NCI-H128 (cell line): ENCODE measurements at regions not wholly inside any gene's neighbourhood (a gene's known extent, or its start where the extent isn't known, plus 50 kb on each side); places are given as distances from the start of the nearest gene placed in this dataset.

ENCODE experiments used
- DNase-seq: peaks from one replicate; lab custom pipeline; 2025; ENCODE audit not compliant: unreplicated experiment; lab: John Stamatoyannopoulos, UW

DNA sequence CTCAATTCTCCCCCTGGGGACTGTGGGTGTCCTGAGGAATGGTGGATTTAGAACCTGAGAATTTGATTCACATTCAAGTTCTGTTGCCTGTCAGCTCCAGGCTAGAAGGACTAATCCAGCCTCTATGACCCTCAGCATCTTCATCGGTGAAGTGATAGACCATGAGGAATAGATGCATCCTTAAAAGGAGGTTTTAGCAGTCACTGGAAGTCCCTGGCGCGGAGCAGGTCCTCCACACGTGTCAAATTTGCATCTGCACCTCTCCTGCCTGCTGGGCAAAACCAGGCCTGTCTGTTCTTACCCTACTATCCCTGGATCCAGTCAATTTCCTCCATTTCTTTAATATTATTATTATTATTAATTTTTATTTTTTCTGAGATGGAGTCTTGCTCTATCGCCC lies 808.4 kb downstream of the TBC1D22A start:
- no peak for DNase-seq

- no peak for DNase-seq
Measured at GRCh38 chr22:47570300-47570685, 807.8 kb downstream of the TBC1D22A start.

- DNase-seq: no peak
Measured at GRCh38 chr22:47569389-47570299, 807.2 kb downstream of the TBC1D22A start.

GRCh38 chr22:47568700-47569099 lies 806.2 kb downstream of the TBC1D22A start:
- no peak for DNase-seq

GRCh38 chr22:47567126-47568090 lies 805.0 kb downstream of the TBC1D22A start:
- DNase-seq: no peak

DNA sequence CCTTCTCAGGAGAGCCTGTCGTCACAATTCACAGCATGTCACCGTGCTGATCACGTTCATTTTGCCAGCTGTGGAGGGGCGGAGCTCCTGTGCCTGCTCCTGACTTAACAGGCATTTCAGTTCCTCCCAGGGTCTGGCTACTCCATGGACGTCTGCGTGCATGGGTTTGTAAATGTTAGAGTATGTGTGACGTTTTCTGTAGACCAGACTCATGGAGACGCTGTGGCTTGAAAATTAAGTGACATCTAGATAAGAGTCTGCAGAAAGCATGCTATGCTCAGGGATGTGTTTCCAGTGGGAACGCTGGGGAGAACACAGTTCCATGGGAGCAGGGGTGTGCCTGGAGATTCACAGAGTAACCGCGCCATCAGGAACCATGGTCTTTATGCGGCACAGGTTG lies 804.0 kb downstream of the TBC1D22A start:
- DNase-seq: no peak

- DNase-seq: no peak
Measured at GRCh38 chr22:47565607-47566006, 803.2 kb downstream of the TBC1D22A start.

GRCh38 chr22:47564651-47565434 lies 802.4 kb downstream of the TBC1D22A start:
- DNase-seq: no peak

- DNase-seq: no peak
Measured at GRCh38 chr22:47564158-47564450, 801.7 kb downstream of the TBC1D22A start.

DNA sequence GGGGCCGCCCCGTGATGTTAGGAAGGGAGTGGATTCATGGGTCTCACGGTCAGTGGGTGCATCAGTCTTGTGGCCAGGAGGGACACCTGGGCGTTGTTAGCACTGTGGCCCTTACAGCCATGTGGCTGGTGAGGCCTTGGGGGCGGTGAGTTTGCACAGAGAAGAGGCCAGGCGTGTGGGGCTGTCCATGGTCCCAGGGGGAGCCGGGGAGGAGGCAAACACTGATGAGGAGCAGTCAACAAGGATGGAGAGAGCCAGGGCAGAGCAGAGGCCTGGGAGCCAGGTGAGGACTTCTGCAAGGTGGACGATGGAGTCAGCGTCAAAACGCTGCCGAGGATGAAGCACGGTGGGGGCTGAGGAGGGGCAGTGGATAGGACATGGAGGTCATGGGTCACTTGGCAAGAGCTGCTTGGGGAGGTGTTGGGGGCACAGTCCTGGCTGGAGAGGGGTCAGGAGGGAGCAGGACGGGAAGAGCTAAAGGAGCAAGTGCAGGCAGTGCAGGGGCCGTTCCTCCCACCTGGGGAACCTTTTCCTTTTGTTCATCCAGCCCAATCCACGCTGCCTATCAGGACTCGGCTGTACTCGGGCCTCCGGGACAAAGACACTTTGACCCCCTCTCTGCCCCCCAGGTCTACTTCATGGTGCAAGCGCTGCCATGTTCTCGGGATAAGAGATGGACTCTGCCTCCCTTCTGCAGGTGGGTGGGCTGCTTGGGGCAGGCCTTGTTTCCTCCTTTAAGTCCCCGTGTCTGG lies 801.1 kb downstream of the TBC1D22A start:
- no peak for DNase-seq

DNA sequence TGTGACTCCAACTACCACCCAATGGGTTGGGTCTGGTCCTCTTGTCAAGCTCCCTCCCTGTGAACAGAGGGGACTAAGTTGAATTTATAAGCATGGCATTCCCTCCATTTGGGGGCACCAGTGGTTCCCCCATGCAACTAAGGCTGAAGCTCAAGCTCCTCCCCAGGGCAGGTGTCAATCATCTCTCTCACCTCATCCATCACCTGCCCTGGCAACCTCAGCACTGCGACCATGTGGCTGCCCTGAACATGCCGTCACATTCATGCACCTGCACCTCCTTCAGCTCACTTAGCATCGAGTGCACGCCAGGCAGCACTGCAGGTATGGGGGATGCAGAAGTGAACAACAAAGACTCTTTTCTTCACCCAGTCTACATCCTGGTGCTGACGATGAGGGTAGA lies 799.3 kb downstream of the TBC1D22A start:
- DNase-seq: no peak

GRCh38 chr22:47561115-47561675 lies 798.7 kb downstream of the TBC1D22A start:
- no peak for DNase-seq

- DNase-seq: no peak
Measured at GRCh38 chr22:47558828-47559700, 796.6 kb downstream of the TBC1D22A start.

- DNase-seq: no peak
Measured at GRCh38 chr22:47556473-47556872, 794.0 kb downstream of the TBC1D22A start.

DNA sequence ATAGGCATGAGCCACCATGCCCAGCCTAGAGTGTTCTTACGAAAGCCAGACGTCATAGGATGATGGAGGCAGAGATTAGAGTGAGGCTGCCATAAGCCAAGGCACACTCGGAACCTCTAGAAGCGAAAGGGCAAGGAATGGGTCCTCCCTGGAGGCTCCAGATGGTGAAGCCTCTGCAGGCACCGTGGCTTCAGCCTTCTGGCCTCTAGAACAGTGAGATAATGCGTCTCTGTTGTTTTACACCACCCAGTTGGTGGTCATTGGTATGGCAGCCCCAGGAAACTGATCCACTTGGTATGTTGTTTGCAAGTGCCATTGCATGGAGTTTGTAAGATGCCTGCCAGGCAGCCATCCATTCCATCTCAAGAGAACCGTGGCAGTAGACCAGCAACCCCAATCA lies 791.0 kb downstream of the TBC1D22A start:
- no peak for DNase-seq

- no peak for DNase-seq
Measured at GRCh38 chr22:47552541-47553205, 790.2 kb downstream of the TBC1D22A start.

DNA sequence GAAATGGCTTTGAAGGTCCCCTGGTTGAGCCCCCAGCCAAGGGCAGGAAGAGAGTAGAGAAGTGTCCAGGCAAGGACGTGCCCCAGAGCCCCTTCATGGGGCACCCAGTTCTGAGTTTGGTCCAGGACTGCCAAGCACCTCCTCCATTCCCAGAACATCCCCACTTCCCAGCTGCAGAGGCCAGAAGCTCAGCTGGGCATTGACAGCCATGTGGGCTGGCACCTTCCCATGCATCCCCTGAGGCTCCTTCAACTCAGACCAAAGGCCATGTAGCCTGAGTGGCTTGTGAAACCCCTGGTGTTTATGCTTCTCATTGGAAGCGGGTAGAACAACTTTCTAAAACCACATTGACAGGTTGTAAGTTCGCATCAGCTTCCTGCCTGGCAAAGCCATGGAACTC lies 789.6 kb downstream of the TBC1D22A start:
- DNase-seq: no peak

DNA sequence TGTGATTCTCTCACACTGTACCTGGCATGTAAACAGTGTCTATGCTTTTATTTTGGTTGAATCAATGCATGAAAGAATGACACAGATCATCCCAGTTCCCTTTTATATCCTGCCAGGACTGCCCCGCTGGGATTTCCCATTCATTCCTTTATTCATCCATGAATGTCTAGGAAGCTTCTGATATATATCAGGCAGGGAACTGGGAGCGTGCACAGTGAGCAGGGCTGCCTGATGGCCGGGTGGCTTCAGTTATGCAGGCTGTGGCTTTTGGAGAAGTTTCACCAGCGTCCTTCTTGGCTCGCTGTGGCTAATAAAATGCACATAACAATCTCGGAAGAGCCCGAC lies 789.0 kb downstream of the TBC1D22A start:
- DNase-seq: no peak
